HG02610 (cell line): ENCODE measurements at regions not wholly inside any gene's neighbourhood (a gene's known extent, or its start where the extent isn't known, plus 50 kb on each side); places are given as distances from the start of the nearest gene placed in this dataset.
"Not testable (repeated sequence)": the region's sequence is repeated elsewhere in the genome, so short reads cannot be mapped to it uniquely, and the experiment has no call there.

Source experiments
- ATAC-seq: cut with Tn5 transposase; IDR thresholded peaks from one replicate; pipeline ENCODE4 v1.9.1; 2021; ENCODE audit warnings: mild to moderate bottlenecking, moderate library complexity; ENCODE audit not compliant: unreplicated experiment

GRCh38 chr5:153352685-153353219, 137.7 kb upstream of the GRIA1 start:
- peak; percentile 90 for ATAC-seq

GRCh38 chr5:153357493-153358112, 132.9 kb upstream of the GRIA1 start:
- no peak for ATAC-seq

DNA sequence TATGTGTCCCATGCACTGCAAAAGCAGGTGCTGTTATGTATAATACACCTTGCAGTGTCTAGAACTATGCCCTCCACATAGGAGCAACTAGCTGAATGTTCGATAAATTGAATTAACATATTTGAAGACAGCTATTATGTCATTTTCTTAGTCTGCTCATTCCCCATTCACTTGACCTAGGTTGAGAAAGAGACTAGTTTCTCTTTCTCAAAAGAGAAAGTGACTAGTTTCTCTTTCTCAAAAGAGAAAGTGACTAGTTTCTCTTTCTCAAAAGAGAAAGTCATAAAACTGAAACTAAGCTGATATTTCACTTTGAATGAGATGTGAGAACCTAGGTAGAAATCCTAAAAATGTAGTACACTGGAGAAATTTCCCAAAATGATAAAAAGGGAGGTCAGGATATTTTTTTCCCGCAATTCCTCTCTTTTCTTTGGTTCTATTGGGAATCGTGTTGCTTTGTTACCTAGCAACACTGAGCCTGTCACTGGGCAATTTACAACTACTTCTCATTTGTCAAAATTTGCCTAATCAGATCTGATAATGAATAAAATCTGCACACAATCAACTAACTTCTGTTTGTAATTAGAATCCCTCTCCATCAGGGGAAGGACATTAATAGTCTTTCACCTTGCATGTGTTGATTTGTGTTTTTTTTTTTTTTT, 132.0 kb upstream of the GRIA1 start:
- ATAC-seq: peak; percentile 90

GRCh38 chr5:153360860-153361259, 129.6 kb upstream of the GRIA1 start:
- peak; percentile 26 for ATAC-seq

DNA sequence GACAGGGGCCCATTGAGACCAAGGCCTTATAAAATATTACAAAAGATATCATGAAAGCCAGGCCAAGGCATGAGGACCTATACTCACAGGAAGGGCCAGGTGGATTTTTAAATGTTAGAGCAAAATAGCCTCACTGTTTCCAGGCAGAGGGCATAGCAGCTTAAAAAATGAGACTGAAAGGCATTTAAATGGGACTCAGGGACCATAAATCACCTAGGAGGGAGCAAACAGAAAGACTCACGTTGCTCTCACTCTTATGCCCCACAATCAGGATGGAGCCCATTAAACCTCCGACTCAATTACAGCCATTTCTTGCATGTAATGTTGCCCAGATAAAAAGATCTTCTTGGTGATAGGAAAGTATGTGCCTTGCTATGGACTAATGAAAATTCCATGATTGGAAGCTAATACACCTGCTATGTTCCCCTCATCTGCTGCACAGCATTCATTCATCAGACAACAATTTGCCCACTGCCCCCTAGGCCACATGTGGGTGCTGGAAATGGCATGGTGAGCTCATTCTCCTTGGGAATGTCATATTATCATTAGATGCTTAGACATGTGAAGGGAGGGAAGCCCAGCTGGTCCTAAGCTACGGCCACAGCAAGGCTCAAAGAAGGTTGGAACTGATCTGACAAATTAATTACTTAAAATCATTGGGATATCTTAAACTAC, 128.6 kb upstream of the GRIA1 start:
- no peak for ATAC-seq

DNA sequence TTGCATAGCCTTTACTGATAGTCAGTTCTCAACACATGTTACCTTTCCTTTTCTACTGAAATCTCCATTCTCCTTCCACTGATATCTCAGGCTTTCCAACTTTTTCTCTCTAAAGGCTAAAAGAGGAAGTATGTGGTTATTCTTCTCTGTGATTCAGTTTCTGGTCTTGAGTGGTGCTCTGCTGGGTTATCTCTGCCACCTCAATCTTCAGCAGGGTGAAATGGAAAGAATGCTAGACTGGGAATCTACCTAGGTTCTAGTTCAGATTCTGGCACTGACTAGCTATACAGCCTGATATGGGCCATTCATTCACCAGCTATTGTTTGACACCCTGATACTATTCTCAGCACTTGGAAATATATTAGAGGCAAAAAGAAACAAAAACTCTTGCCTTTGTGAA, 124.9 kb upstream of the GRIA1 start:
- ATAC-seq: peak; percentile 81

DNA sequence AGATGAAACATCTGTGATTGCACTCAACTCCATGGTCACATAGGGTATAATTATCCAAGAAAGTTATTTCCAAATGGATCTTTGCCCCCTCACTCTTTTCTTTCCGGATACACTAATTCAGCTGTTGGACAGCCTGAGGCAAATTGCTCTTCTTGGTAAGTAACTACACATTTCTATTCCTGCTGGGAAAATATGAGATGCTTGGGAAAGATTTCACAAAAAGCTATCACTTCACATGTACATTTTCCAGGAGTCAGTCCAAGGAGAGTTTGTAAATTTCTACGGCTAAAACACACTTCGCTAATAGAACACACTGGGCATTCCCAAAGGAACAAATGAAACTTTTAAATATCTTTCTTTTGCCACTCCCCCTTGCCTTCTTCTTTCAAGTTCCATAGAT, 123.0 kb upstream of the GRIA1 start:
- no peak for ATAC-seq

- no peak for ATAC-seq
Observed at GRCh38 chr5:153372425-153373129, 117.9 kb upstream of the GRIA1 start.

DNA sequence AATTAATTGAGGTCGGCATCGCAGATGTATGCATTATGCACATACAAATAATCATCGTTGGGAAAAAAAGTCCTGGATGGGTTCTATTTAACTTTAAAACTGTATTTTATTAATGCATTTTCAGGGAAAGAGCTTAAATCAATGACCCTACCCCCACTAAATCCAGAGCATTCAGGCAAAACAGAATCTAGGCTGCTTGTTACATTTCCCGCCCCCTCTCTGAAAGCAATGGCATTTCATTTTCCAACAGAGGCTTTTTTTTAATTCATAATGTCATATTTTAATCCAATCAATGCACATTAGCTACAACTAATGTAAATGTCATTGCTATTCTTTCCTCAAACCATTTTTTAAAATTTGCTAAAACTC, 117.4 kb upstream of the GRIA1 start:
- no peak for ATAC-seq

DNA sequence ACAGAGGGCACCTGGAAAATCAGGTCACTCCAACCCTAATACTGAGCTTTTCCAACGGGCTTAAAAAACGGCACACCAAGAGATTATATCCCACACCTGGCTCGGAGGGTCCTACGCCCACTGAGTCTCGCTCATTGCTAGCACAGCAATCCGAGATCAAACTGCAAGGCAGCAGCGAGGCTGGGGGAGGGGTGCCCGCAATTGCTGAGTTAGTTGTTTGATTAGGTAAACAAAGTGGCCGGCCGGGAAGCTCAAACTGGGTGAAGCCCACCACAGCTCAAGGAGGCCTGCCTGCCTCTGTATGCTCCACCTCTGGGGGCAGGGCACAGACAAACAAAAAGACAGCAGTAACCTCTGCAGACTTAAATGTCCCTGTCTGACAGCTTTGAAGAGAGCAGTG, 108.8 kb upstream of the GRIA1 start:
- not testable (repeated sequence) for ATAC-seq

- ATAC-seq: no peak
Observed at GRCh38 chr5:153390569-153390968, 99.9 kb upstream of the GRIA1 start.

DNA sequence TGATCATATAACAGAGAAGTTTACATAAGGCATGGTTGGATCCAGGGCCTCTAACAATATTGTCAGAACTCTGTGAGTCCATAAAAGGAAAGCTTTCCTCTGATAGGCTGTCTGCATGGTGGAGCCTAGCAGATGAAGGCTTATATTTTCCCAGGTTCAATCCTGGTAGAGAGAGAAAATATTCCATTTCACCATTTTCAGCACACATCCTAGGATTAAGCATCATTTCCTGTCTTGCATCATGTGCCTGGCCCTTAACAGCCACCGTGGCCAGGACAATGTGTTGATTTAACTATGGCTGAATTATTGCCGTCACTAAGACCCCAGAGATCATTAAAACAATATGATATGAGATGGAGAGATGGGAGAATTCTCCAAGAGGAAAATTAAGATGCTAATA, 90.9 kb upstream of the GRIA1 start:
- no peak for ATAC-seq

- ATAC-seq: no peak
Observed at GRCh38 chr5:153400931-153401330, 89.5 kb upstream of the GRIA1 start.

DNA sequence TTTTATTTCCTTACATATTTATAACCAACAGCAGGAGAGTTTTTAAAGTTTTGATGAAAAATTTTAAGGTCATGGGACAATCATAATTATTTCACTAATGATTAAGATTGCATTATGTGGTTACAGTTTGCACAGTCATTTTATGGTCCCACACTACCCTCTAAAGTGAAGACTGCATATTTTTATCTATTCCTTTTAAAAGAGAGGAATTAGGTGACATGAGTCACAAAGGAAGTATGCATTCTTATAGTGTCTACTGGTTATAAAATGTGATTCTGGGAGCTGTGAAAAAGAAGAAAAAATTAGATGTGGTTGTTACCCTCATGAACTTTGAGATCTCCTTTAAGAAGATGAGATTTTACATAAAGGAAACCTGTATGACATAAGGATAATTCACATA, 87.9 kb upstream of the GRIA1 start:
- no peak for ATAC-seq

DNA sequence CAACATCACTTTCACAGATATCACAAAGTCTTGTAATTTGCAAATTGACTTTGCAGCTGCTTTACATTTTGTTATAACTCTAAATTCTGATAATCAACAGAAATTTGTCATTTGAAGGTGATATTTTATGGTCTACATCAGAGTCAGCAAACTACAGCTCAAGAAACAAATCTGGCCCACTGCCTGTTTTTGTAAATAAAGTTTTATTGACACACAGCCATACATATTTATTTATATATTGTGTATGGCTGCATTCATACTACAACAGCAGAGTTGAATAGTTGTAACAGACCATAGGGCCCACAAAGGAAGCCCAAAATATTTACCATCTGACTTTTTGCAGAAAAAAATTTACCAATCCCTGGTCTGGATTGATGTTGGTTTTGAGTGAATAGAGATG, 87.0 kb upstream of the GRIA1 start:
- no peak for ATAC-seq

GRCh38 chr5:153404747-153405146, 85.7 kb upstream of the GRIA1 start:
- ATAC-seq: no peak

- no peak for ATAC-seq
Observed at GRCh38 chr5:153421676-153422075, 68.8 kb upstream of the GRIA1 start.

GRCh38 chr5:153425914-153426313, 64.6 kb upstream of the GRIA1 start:
- no peak for ATAC-seq

GRCh38 chr5:153429761-153430380, 60.6 kb upstream of the GRIA1 start:
- peak; percentile 84 for ATAC-seq

GRCh38 chr5:153432583-153432982, 57.9 kb upstream of the GRIA1 start:
- no peak for ATAC-seq

DNA sequence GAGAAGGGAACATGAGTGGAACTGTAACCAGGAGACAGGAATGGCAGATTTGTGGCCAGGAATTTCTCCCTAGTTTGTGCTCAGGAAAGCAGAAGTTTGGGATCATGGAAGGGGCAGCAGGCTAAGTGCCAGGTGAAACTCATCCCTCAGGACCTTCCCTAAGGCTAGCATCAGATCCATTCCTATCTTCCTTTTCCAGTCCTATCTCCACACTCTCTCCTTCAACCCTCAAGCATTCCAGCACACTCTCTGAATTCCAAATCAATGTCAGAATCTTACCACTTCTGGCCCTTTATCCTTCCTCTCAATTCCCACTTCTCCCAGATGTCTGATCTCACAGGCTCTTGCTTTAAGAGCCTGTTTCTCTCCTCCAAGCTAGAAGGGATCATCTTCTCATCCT, 53.2 kb upstream of the GRIA1 start:
- no peak for ATAC-seq
